ENCODE measurements at regions not wholly inside any gene's neighbourhood (a gene's known extent, or its start where the extent isn't known, plus 50 kb on each side); places are given as distances from the start of the nearest gene placed in this dataset.

DNA sequence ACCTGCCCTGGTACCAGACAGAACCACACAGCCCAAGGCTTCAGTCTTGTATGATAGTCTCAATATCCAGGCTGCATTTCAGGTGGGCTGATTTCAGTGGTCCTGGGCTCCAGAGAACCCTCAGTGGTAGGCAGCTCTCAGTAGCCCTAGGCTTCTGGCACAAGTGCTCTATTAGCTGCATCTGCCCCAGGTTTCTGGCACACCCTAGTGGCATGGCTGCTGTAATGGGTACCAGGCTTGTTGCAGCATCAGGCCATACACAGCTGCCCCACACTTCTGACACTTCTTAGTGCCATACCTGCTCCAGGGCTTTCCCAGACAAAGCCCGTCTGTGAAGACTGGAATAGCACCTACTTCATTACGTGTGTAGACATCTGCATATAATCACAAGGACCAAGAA lies 1062.2 kb upstream of the EPHA6 start:
- ATAC-seq (no peak), DNase-seq (ENCODE audit: extremely low read depth in 1 of 4, low spot score in 3 of 4) (no peak), FAIRE-seq (no peak)
- no peak overlapping the region for H3K4me3 ChIP-seq
- no peak overlapping the region for H3K4me2 ChIP-seq (ENCODE audit: insufficient read depth, low read length)
- WGBS (ENCODE audit: insufficient coverage, low coverage, missing lambda C conversion rate), result 4% methylated on average over 2 of the region's 2 CpGs
- no peaks in the 10 kb centered on the region for H3K9me1 ChIP-seq (ENCODE audit: control insufficient read depth, insufficient read depth, low read length)
- no TSS peak for BruUV-seq (replicated peaks)
- H3K9ac ChIP-seq (ENCODE audit: insufficient read depth in 1 of 2, low read depth in 2 of 2, low read length in 2 of 2), result no peak overlapping the region
- no peaks in the 10 kb centered on the region for H4K20me1 ChIP-seq (replicated peaks; ENCODE audit: control insufficient read depth, insufficient read depth, low read length)
- in situ Hi-C loops (cut with MboI), result no loop called here
- no peaks in the 10 kb centered on the region for H3K36me3 ChIP-seq (ENCODE audit: control insufficient read depth, insufficient read depth, low read length)
- H2AFZ ChIP-seq (ENCODE audit: low read depth, low read length), result no peak overlapping the region
- H3K27me3 ChIP-seq (ENCODE audit: control insufficient read depth in 2 of 2, insufficient read depth in 2 of 2, low read length in 2 of 2), result no peaks in the 10 kb centered on the region
- H3K4me1 ChIP-seq (replicated peaks in 1 of 2; ENCODE audit: control insufficient read depth in 2 of 2, insufficient read depth in 2 of 2, low read length in 2 of 2), result no peaks in the 10 kb centered on the region
- no peaks in the 10 kb centered on the region for H3K9me3 ChIP-seq (replicated peaks; ENCODE audit: control insufficient read depth, insufficient read depth, low read depth, low read length)
- ChIA-PET POLR2A (no interaction called here), CTCF (ENCODE audit: low intra/inter-chr PET ratio) (no interaction called here)
- no peak for TF ChIP-seq NELFE (IDR thresholded peaks at IDR 0.05; ENCODE audit: insufficient read depth, insufficient read length)
- no peak for TF ChIP-seq BMI1 (IDR thresholded peaks at IDR 0.05; ENCODE audit: low read length)
- TF ChIP-seq POLR3A (IDR thresholded peaks at IDR 0.05; ENCODE audit: borderline replicate concordance, extremely low read depth, insufficient read depth, insufficient read length), result no peak
- TF ChIP-seq CBFA2T2 (conservative IDR thresholded peaks at IDR 0.05), result no peak
- no peak for TF ChIP-seq TBP (optimal IDR thresholded peaks at IDR 0.05; ENCODE audit: low read depth, low read length)
- TF ChIP-seq, protein P1, sequence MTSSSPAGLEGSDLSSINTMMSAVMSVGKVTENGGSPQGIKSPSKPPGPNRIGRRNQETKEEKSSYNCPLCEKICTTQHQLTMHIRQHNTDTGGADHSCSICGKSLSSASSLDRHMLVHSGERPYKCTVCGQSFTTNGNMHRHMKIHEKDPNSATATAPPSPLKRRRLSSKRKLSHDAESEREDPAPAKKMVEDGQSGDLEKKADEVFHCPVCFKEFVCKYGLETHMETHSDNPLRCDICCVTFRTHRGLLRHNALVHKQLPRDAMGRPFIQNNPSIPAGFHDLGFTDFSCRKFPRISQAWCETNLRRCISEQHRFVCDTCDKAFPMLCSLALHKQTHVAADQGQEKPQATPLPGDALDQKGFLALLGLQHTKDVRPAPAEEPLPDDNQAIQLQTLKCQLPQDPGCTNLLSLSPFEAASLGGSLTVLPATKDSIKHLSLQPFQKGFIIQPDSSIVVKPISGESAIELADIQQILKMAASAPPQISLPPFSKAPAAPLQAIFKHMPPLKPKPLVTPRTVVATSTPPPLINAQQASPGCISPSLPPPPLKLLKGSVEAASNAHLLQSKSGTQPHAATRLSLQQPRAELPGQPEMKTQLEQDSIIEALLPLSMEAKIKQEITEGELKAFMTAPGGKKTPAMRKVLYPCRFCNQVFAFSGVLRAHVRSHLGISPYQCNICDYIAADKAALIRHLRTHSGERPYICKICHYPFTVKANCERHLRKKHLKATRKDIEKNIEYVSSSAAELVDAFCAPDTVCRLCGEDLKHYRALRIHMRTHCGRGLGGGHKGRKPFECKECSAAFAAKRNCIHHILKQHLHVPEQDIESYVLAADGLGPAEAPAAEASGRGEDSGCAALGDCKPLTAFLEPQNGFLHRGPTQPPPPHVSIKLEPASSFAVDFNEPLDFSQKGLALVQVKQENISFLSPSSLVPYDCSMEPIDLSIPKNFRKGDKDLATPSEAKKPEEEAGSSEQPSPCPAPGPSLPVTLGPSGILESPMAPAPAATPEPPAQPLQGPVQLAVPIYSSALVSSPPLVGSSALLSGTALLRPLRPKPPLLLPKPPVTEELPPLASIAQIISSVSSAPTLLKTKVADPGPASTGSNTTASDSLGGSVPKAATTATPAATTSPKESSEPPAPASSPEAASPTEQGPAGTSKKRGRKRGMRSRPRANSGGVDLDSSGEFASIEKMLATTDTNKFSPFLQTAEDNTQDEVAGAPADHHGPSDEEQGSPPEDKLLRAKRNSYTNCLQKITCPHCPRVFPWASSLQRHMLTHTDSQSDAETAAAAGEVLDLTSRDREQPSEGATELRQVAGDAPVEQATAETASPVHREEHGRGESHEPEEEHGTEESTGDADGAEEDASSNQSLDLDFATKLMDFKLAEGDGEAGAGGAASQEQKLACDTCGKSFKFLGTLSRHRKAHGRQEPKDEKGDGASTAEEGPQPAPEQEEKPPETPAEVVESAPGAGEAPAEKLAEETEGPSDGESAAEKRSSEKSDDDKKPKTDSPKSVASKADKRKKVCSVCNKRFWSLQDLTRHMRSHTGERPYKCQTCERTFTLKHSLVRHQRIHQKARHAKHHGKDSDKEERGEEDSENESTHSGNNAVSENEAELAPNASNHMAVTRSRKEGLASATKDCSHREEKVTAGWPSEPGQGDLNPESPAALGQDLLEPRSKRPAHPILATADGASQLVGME (CRISPR knock-in tag; IDR thresholded peaks at IDR 0.05), result no peak
- TF ChIP-seq NCOA6 (IDR thresholded peaks at IDR 0.05), result no peak
- no peak for TF ChIP-seq FOXK1 (CRISPR knock-in tag; IDR thresholded peaks at IDR 0.05; ENCODE audit: borderline replicate concordance)
- no peak for TF ChIP-seq RAD51 (IDR thresholded peaks at IDR 0.05; ENCODE audit: borderline replicate concordance, low read depth)
- no peak for TF ChIP-seq ZFPM2 (CRISPR knock-in tag; IDR thresholded peaks at IDR 0.05)
- TF ChIP-seq PYGO2 (tag; IDR thresholded peaks at IDR 0.05), result no peak
- TF ChIP-seq POLR2AphosphoS5 (IDR thresholded peaks at IDR 0.05; ENCODE audit: control insufficient read depth, insufficient read depth, low read depth, low read length), result no peak
- no peak for TF ChIP-seq HLTF (IDR thresholded peaks at IDR 0.05)
- TF ChIP-seq, protein P2, sequence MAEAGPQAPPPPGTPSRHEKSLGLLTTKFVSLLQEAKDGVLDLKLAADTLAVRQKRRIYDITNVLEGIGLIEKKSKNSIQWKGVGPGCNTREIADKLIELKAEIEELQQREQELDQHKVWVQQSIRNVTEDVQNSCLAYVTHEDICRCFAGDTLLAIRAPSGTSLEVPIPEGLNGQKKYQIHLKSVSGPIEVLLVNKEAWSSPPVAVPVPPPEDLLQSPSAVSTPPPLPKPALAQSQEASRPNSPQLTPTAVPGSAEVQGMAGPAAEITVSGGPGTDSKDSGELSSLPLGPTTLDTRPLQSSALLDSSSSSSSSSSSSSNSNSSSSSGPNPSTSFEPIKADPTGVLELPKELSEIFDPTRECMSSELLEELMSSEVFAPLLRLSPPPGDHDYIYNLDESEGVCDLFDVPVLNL (CRISPR knock-in tag; IDR thresholded peaks at IDR 0.05; ENCODE audit: low read depth), result no peak
- TF ChIP-seq POLR2AphosphoS2 (IDR thresholded peaks at IDR 0.05; ENCODE audit: low read length), result no peak
- no peak for TF ChIP-seq RHOXF2B (CRISPR knock-in tag; conservative IDR thresholded peaks at IDR 0.05)
- no peak for TF ChIP-seq MTA3 (IDR thresholded peaks at IDR 0.05; ENCODE audit: borderline replicate concordance)
- TF ChIP-seq, protein P3, sequence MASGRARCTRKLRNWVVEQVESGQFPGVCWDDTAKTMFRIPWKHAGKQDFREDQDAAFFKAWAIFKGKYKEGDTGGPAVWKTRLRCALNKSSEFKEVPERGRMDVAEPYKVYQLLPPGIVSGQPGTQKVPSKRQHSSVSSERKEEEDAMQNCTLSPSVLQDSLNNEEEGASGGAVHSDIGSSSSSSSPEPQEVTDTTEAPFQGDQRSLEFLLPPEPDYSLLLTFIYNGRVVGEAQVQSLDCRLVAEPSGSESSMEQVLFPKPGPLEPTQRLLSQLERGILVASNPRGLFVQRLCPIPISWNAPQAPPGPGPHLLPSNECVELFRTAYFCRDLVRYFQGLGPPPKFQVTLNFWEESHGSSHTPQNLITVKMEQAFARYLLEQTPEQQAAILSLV (tag; IDR thresholded peaks at IDR 0.05), result no peak
- H3K27ac ChIP-seq (ENCODE audit: extremely low read depth, low read depth, low read length), result no peak overlapping the region
- intact Hi-C loops (cut with micrococcal nuclease), result no loop called here
- H3K79me2 ChIP-seq (ENCODE audit: control insufficient read depth, insufficient read depth, low read length), result no peaks in the 10 kb centered on the region

Data from K562 (cell line).